Lung (tissue), 11 donors: ENCODE measurements at regions not wholly inside any gene's neighbourhood (a gene's known extent, or its start where the extent isn't known, plus 50 kb on each side); places are given as distances from the start of the nearest gene placed in this dataset.

Experiments used
- ATAC-seq: fragments of 200-7000 bp; cut with Tn5 transposase; one replicate; pipeline ENCODE4 v1.9.1; 2020; ENCODE audit warnings: moderate number of reproducible peaks; ENCODE audit not compliant: insufficient read depth, low FRiP score
- DNase-seq, 3 donors: peaks; one replicate each; pipeline ENCODE4 v3.0.0-alpha.2; 2013 to 2017
- H3K27ac ChIP-seq, 2 donors: one replicate each; pipeline ENCODE4 v1.5.1; 2013; ENCODE audit warnings: mild to moderate bottlenecking in 2 of 2, moderate library complexity in 2 of 2, control low read depth in 1 of 2, inconsistent platforms in 1 of 2, low read depth in 1 of 2, low read length in 1 of 2
- H3K27me3 ChIP-seq, 3 donors: one replicate each; pipeline ENCODE4 v1.5.1; 2013; ENCODE audit warnings: low read length in 2 of 3; ENCODE audit not compliant: control insufficient read depth in 3 of 3, insufficient read depth in 3 of 3
- H3K36me3 ChIP-seq, 4 donors: one replicate each; pipeline ENCODE4 v1.5.1; 2013; ENCODE audit warnings: low read length in 4 of 4, mild to moderate bottlenecking in 1 of 4, moderate library complexity in 1 of 4; ENCODE audit not compliant: control insufficient read depth in 4 of 4, insufficient read depth in 4 of 4
- H3K4me1 ChIP-seq, 5 donors: one replicate each; pipeline ENCODE4 v1.5.1; 2013; ENCODE audit warnings: low read length in 5 of 5, mild to moderate bottlenecking in 2 of 5, moderate library complexity in 1 of 5; ENCODE audit not compliant: control insufficient read depth in 5 of 5, insufficient read depth in 5 of 5
- H3K4me3 ChIP-seq: one replicate; pipeline ENCODE4 v1.5.1; 2013; ENCODE audit warnings: mild to moderate bottlenecking, control low read depth, moderate library complexity
- H3K9ac ChIP-seq, 2 donors: one replicate each; pipeline ENCODE4 v1.5.1; 2013; ENCODE audit warnings: low read length in 2 of 2, control low read depth in 1 of 2; ENCODE audit not compliant: insufficient read depth in 1 of 2
- H3K9me3 ChIP-seq, 4 donors: one replicate each; pipeline ENCODE4 v1.5.1; 2013; ENCODE audit warnings: low read length in 3 of 4, mild to moderate bottlenecking in 1 of 4, moderate library complexity in 1 of 4; ENCODE audit not compliant: control insufficient read depth in 4 of 4, insufficient read depth in 3 of 4
- WGBS, 2 donors: extraction: QIAGEN DNeasy Blood & Tissue Kit; methylation state at CpG; one replicate each; pipeline ENCODE4 v1.1.7; 2013; 5-methylcytosine and 5-hydroxymethylcytosine counted together
- TF ChIP-seq, protein P1 (sequence below): IDR thresholded peaks from 2 replicates; pipeline ENCODE4 v1.5.1; 2012; ENCODE audit warnings: mild to moderate bottlenecking; ENCODE audit errors: control extremely low read depth, extremely low read depth
- donor health status: control.
- donor health status: control.
- donor health status: Bipolar disorder and iron deficiency.
- donor health status: healthy.
- donor health status: DM: yes; HTN: yes; CAD: no.

DNA sequence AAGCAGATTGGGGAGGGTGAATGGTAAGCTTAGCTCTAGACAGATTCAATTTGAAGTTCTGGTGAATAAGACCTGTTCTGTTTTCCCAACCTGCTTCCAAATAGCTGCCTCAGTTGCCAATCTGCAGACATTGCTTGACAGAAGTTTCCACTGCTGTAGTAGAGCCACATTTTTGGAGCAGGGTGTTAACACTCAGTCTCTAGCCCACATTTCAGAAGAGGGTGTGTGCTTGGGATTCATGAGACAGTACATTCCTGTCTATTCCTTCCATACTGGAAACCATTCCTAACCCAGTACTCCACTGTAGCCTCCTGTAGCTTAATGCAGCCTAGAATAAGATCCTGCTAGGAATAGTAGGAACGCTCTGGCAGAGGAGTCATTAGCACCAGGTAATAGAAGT lies 450.5 kb downstream of the NUF2 start:
- TF ChIP-seq, protein P1, sequence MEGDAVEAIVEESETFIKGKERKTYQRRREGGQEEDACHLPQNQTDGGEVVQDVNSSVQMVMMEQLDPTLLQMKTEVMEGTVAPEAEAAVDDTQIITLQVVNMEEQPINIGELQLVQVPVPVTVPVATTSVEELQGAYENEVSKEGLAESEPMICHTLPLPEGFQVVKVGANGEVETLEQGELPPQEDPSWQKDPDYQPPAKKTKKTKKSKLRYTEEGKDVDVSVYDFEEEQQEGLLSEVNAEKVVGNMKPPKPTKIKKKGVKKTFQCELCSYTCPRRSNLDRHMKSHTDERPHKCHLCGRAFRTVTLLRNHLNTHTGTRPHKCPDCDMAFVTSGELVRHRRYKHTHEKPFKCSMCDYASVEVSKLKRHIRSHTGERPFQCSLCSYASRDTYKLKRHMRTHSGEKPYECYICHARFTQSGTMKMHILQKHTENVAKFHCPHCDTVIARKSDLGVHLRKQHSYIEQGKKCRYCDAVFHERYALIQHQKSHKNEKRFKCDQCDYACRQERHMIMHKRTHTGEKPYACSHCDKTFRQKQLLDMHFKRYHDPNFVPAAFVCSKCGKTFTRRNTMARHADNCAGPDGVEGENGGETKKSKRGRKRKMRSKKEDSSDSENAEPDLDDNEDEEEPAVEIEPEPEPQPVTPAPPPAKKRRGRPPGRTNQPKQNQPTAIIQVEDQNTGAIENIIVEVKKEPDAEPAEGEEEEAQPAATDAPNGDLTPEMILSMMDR = no peak
- Histone ChIP-seq H3K27me3 (no peaks in the 10 kb centered on the region), H3K9me3 (no peaks in the 10 kb centered on the region), H3K4me1 (peaks cover 0 to 6% (median 0%) of the 10 kb centered on the region in 5 donors), H3K9ac (no peak overlapping the region), H3K27ac (no peak overlapping the region), H3K36me3 (no peaks in the 10 kb centered on the region), H3K4me3 (no peak overlapping the region)
- 91 to 96% methylated on average over 1 of the region's 1 CpG for WGBS, 2 donors
- no peak for DNase-seq
- ATAC-seq = no peak

- ATAC-seq = no peak
- H3K4me1 ChIP-seq = peaks cover 0 to 6% (median 0%) of the 10 kb centered on the region in 5 donors
- H3K27ac ChIP-seq = no peak overlapping the region
- H3K9me3 ChIP-seq = peaks cover 0 to 6% (median 0%) of the 10 kb centered on the region in 4 donors
- H3K9ac ChIP-seq = no peak overlapping the region
- no peak for DNase-seq
- no peak overlapping the region for H3K4me3 ChIP-seq
- TF ChIP-seq, protein P1 = no peak
- H3K36me3 ChIP-seq = no peaks in the 10 kb centered on the region
- H3K27me3 ChIP-seq = no peaks in the 10 kb centered on the region
- WGBS, 2 donors = 92 to 94% methylated on average over 2 of the region's 2 CpGs
Measured at GRCh38 chr1:163773396-163773795, 451.6 kb downstream of the NUF2 start.

DNA sequence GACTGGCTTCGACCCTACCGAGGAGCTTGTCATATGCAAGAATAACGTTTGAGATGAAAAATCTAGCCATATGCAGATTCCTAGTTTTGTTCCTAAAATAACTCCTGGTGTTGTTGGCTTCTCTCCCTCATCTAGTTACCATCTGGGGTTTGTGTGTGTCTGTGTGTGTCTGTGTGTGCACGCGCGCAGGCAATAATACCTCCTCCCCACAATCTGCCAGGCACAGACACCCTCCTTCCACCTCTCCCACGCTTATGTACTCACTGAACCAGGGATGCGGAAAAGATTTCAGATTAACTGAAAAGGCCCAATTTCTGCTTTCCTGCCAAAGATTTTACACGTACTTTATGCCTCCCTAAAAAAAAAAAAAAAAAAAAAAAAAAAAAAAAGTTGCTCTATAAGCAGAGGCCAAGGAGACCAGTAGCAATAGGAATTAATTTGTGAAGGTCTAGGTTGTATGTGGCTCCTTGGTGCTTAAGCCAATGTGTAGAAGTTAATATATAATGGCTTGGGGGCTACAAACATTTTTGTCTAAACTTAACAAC lies 452.7 kb downstream of the NUF2 start:
- TF ChIP-seq, protein P1 = no peak
- DNase-seq (peak in 1 of 3 donors; percentile 3), ATAC-seq (no peak)
- no peak overlapping the region for H3K4me3 ChIP-seq
- H3K9ac ChIP-seq = no peak overlapping the region
- 83 to 90% methylated on average over 9 of the region's 9 CpGs for WGBS, 2 donors
- no peaks in the 10 kb centered on the region for H3K27me3 ChIP-seq
- H3K4me1 ChIP-seq = peaks cover 0 to 6% (median 0%) of the 10 kb centered on the region in 5 donors
- no peak overlapping the region for H3K27ac ChIP-seq
- peaks cover 0 to 7% (median 0%) of the 10 kb centered on the region in 4 donors for H3K9me3 ChIP-seq
- H3K36me3 ChIP-seq = no peaks in the 10 kb centered on the region
